H9 (cell line): ENCODE measurements at regions not wholly inside any gene's neighbourhood (a gene's known extent, or its start where the extent isn't known, plus 50 kb on each side); places are given as distances from the start of the nearest gene placed in this dataset.

Experiments used
- DNase-seq: peaks from one replicate; pipeline ENCODE4 v3.0.0-alpha.2; 2017
- H2AFZ ChIP-seq: one replicate; pipeline ENCODE4 v1.6.1; 2013; ENCODE audit warnings: mild to moderate bottlenecking, low read length, control low read depth, moderate library complexity
- H2AK5ac ChIP-seq: 2 replicates; pipeline ENCODE4 v1.6.1; 2013; ENCODE audit warnings: low read length, control low read depth, mixed read lengths; ENCODE audit not compliant: insufficient read length
- H2BK120ac ChIP-seq: one replicate; pipeline ENCODE4 v1.6.1; 2013; ENCODE audit warnings: low read depth, mild to moderate bottlenecking, low read length, control low read depth, inconsistent platforms; ENCODE audit not compliant: poor library complexity, severe bottlenecking
- H2BK12ac ChIP-seq: 2 replicates; pipeline ENCODE4 v1.6.1; 2013; ENCODE audit warnings: low read length, control low read depth, mixed read lengths, low read depth; ENCODE audit not compliant: insufficient read length
- H2BK15ac ChIP-seq: 2 replicates; pipeline ENCODE4 v1.6.1; 2013; ENCODE audit warnings: low read depth, low read length, control low read depth
- H2BK20ac ChIP-seq: one replicate; pipeline ENCODE4 v1.6.1; 2013; ENCODE audit warnings: low read depth, mild to moderate bottlenecking, low read length, control low read depth, inconsistent platforms; ENCODE audit not compliant: poor library complexity, severe bottlenecking
- H2BK5ac ChIP-seq: 2 replicates; pipeline ENCODE4 v1.6.1; 2013; ENCODE audit warnings: low read length, control low read depth, mixed read lengths; ENCODE audit not compliant: insufficient read length
- H3K14ac ChIP-seq: 2 replicates; pipeline ENCODE4 v1.6.1; 2013; ENCODE audit warnings: low read length, control low read depth; ENCODE audit not compliant: insufficient read depth
- H3K18ac ChIP-seq: 2 replicates; pipeline ENCODE4 v1.6.1; 2013; ENCODE audit warnings: low read depth, mild to moderate bottlenecking, mixed read lengths, low read length, control low read depth; ENCODE audit not compliant: insufficient read length
- H3K23ac ChIP-seq: 2 replicates; pipeline ENCODE4 v1.6.1; 2013; ENCODE audit warnings: low read length, control low read depth, mixed read lengths, low read depth; ENCODE audit not compliant: insufficient read length
- H3K23me2 ChIP-seq: 2 replicates; pipeline ENCODE4 v1.6.1; 2013; ENCODE audit warnings: low read depth, mild to moderate bottlenecking, mixed read lengths, low read length, control low read depth; ENCODE audit not compliant: insufficient read length, poor library complexity, severe bottlenecking
- H3K27ac ChIP-seq: 2 replicates; pipeline ENCODE4 v1.5.1; 2013; ENCODE audit warnings: low read length, control low read depth, mixed read lengths, low read depth; ENCODE audit not compliant: insufficient read length
- H3K27me3 ChIP-seq: 2 replicates; pipeline ENCODE4 v1.6.1; 2013; ENCODE audit warnings: low read length, control low read depth, inconsistent platforms; ENCODE audit not compliant: insufficient read depth
- H3K4ac ChIP-seq: 2 replicates; pipeline ENCODE4 v1.6.1; 2013; ENCODE audit warnings: low read depth, mild to moderate bottlenecking, control low read depth, inconsistent platforms, low read length, moderate library complexity
- H3K4me1 ChIP-seq: 2 replicates; pipeline ENCODE4 v1.6.1; 2013; ENCODE audit warnings: low read length, control low read depth, inconsistent platforms; ENCODE audit not compliant: insufficient read depth
- H3K4me2 ChIP-seq: 2 replicates; pipeline ENCODE4 v1.6.1; 2013; ENCODE audit warnings: low read length, control low read depth, mixed read lengths; ENCODE audit not compliant: insufficient read length, insufficient read depth
- H3K56ac ChIP-seq: 2 replicates; pipeline ENCODE4 v1.6.1; 2013; ENCODE audit warnings: low read depth, mild to moderate bottlenecking, mixed read lengths, low read length, control low read depth; ENCODE audit not compliant: insufficient read length
- H3K79me1 ChIP-seq: 2 replicates; pipeline ENCODE4 v1.6.1; 2013; ENCODE audit warnings: low read depth, mild to moderate bottlenecking, moderate library complexity, low read length, control low read depth, inconsistent platforms; ENCODE audit not compliant: insufficient read depth, poor library complexity, severe bottlenecking
- H3K79me2 ChIP-seq: 2 replicates; pipeline ENCODE4 v1.6.1; 2013; ENCODE audit warnings: low read length, control low read depth, inconsistent platforms; ENCODE audit not compliant: insufficient read depth
- H3K9ac ChIP-seq: 2 replicates; pipeline ENCODE4 v1.6.1; 2013; ENCODE audit warnings: low read length, control low read depth, mixed read lengths; ENCODE audit not compliant: insufficient read length; ENCODE audit errors: extremely low read depth
- H3K9me3 ChIP-seq: one replicate; pipeline ENCODE4 v1.6.1; 2013; ENCODE audit warnings: low read depth, low read length, inconsistent platforms; ENCODE audit not compliant: control insufficient read depth
- H3T11ph ChIP-seq: one replicate; pipeline ENCODE4 v1.6.1; 2013; ENCODE audit warnings: mild to moderate bottlenecking, low read length, control low read depth, inconsistent platforms
- H4K20me1 ChIP-seq: one replicate; pipeline ENCODE4 v1.6.1; 2013; ENCODE audit not compliant: control insufficient read depth, insufficient read length, insufficient read depth
- H4K5ac ChIP-seq: 2 replicates; pipeline ENCODE4 v1.6.1; 2013; ENCODE audit warnings: low read depth, mild to moderate bottlenecking, mixed read lengths, low read length, control low read depth; ENCODE audit not compliant: insufficient read length
- H4K8ac ChIP-seq: replicated peaks from 2 replicates; pipeline ENCODE4 v1.6.1; 2013; ENCODE audit warnings: low read length, control low read depth, mixed read lengths, low read depth; ENCODE audit not compliant: insufficient read length
- H4K91ac ChIP-seq: 2 replicates; pipeline ENCODE4 v1.6.1; 2013; ENCODE audit warnings: low read depth, mild to moderate bottlenecking, moderate library complexity, mixed read lengths, low read length, control low read depth; ENCODE audit not compliant: insufficient read length
- H3K27ac Mint-ChIP-seq, 3 experiments: 2 replicates in 2 of 3; 3 replicates in 1 of 3; pipeline ENCODE4 v1.8.0; 2020 to 2021; ENCODE audit warnings: mixed read lengths in 3 of 3, mild to moderate bottlenecking in 1 of 3, moderate library complexity in 1 of 3
- H3K27me3 Mint-ChIP-seq: 2 replicates; pipeline ENCODE4 v1.8.0; 2021; ENCODE audit warnings: low read depth, mild to moderate bottlenecking, moderate library complexity, mixed read lengths
- H3K36me3 Mint-ChIP-seq, 3 experiments: 2 replicates in 2 of 3; 3 replicates in 1 of 3; pipeline ENCODE4 v1.8.0; 2020 to 2021; ENCODE audit warnings: low read depth in 3 of 3, mixed read lengths in 3 of 3; ENCODE audit not compliant: insufficient read depth in 1 of 3
- H3K4me1 Mint-ChIP-seq, 2 experiments: 2 replicates each; pipeline ENCODE4 v1.8.0; 2020; ENCODE audit warnings: mixed read lengths in 2 of 2
- H3K4me3 Mint-ChIP-seq, 2 experiments: 2 replicates in 1 of 2; 3 replicates in 1 of 2; pipeline ENCODE4 v1.8.0; 2020 to 2021; ENCODE audit warnings: mild to moderate bottlenecking in 2 of 2, mixed read lengths in 2 of 2, moderate library complexity in 1 of 2
- H3K9me3 Mint-ChIP-seq, 2 experiments: 2 replicates in 1 of 2; 3 replicates in 1 of 2; pipeline ENCODE4 v1.8.0; 2020; ENCODE audit warnings: mild to moderate bottlenecking in 2 of 2, mixed read lengths in 2 of 2, moderate library complexity in 1 of 2
- CTCF ChIP-seq: fragments of 200-600 bp; sonication (generic); conservative IDR thresholded peaks from 3 replicates; pipeline ENCODE4 v1.8.0; 2021; ENCODE audit warnings: antibody characterized with exemption, mild to moderate bottlenecking
- WGBS: extraction: QIAGEN DNeasy Blood & Tissue Kit; methylation state at CpG from one replicate; pipeline ENCODE4 v1.1.7; 2013; ENCODE audit warnings: missing lambda C conversion rate, low lambda C conversion rate, mixed read lengths; ENCODE audit not compliant: insufficient read length; ENCODE audit errors: extremely low coverage; 5-methylcytosine and 5-hydroxymethylcytosine counted together

GRCh38 chr9:11457825-11458790 is 845.3 kb upstream of the PTPRD start:
- no peak overlapping the region for H3K27ac ChIP-seq
- peak; percentile 59 for DNase-seq

More at GRCh38 chr9:11457825-11458790, 845.3 kb upstream of the PTPRD start:
- no peaks in the 10 kb centered on the region for H3K9me3 Mint-ChIP-seq
- Histone ChIP-seq H3K4me2 (no peak overlapping the region), H2BK120ac (no peak overlapping the region), H3T11ph (no peak overlapping the region), H3K56ac (no peak overlapping the region), H4K8ac (no peak overlapping the region), H3K9me3 (no peaks in the 10 kb centered on the region), H3K9ac (no peak overlapping the region), H2BK15ac (no peak overlapping the region), H3K4me1 (no peaks in the 10 kb centered on the region), H2BK20ac (no peak overlapping the region), H3K23ac (no peak overlapping the region), H3K79me2 (no peaks in the 10 kb centered on the region), H4K91ac (no peak overlapping the region), H3K18ac (no peak overlapping the region), H3K14ac (no peak overlapping the region), H3K27me3 (no peaks in the 10 kb centered on the region), H2AK5ac (no peak overlapping the region), H3K4ac (no peak overlapping the region), H3K79me1 (no peaks in the 10 kb centered on the region), H2BK5ac (no peak overlapping the region), H4K20me1 (no peaks in the 10 kb centered on the region), H2AFZ (no peak overlapping the region), H3K23me2 (no peaks in the 10 kb centered on the region), H4K5ac (no peak overlapping the region), H2BK12ac (no peak overlapping the region)
- peaks cover 9 to 11% of the 10 kb centered on the region in 2 experiments for H3K4me1 Mint-ChIP-seq
- no peak overlapping the region for H3K4me3 Mint-ChIP-seq
- peak overlapping the region; percentile 51 to 80 (median 79); a peak in 3 of 7 replicates for H3K27ac Mint-ChIP-seq
- no peaks in the 10 kb centered on the region for H3K27me3 Mint-ChIP-seq
- whole genome bisulfite sequencing, result no CpG with 5 or more reads among the region's 6 CpGs
- no peak for TF ChIP-seq CTCF
- H3K36me3 Mint-ChIP-seq, result no peaks in the 10 kb centered on the region
